ENCODE measurements at regions not wholly inside any gene's neighbourhood (a gene's known extent, or its start where the extent isn't known, plus 50 kb on each side); places are given as distances from the start of the nearest gene placed in this dataset.

DNA sequence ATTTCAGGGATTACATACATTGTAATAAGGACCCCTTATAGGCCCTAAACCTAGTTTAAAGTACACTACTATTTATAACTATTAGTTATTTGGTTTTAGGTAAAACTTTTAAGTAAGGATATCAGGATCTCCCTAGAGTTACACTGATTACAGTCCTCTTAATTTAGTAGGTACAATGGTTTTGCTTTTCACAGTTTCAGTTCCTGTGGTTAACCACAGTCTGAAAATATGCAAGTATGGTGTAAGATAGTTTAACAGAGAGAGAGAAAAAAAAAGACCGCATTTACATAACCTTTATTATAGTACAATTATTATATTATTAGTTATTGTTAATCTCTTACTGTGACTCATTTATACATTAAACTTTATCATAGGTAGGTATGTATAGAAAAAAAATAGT, 725.3 kb upstream of the PTPRD start:
- H3K4me1 ChIP-seq (ENCODE audit: insufficient read depth, low read length) = no peaks in the 10 kb centered on the region
- no peak overlapping the region for H3K4me2 ChIP-seq (ENCODE audit: insufficient read depth, low read length)
- no peaks in the 10 kb centered on the region for H3K36me3 ChIP-seq (ENCODE audit: insufficient read depth, low read length)
- no peak overlapping the region for H3K27ac ChIP-seq (ENCODE audit: low read length)
- H3K27me3 ChIP-seq (ENCODE audit: insufficient read depth, low read length, poor library complexity) = no peaks in the 10 kb centered on the region
- no peak overlapping the region for H3K4me3 ChIP-seq (ENCODE audit: low read depth in 1 of 2, low read length in 2 of 2)
- no peak overlapping the region for H2AFZ ChIP-seq (ENCODE audit: low read depth, low read length)
- ATAC-seq (ENCODE audit: insufficient read depth, low read depth) (0 out of 3 replicates have a peak, but pooled peaks have one; percentile 35), DNase-seq (no peak)
- TF ChIP-seq CTCF (IDR thresholded peaks at IDR 0.05; ENCODE audit: borderline replicate concordance, extremely low read depth, low read length, poor library complexity, severe bottlenecking) (no peak), EZH2 (IDR thresholded peaks at IDR 0.05; ENCODE audit: borderline replicate concordance, low read depth, low read length, severe bottlenecking) (no peak)
- H3K9ac ChIP-seq (ENCODE audit: low read depth, low read length) = no peak overlapping the region
- no peaks in the 10 kb centered on the region for H3K79me2 ChIP-seq (ENCODE audit: insufficient read depth, low read length)
- no peaks in the 10 kb centered on the region for H4K20me1 ChIP-seq (ENCODE audit: insufficient read depth, low read length)
- no peaks in the 10 kb centered on the region for H3K9me3 ChIP-seq (ENCODE audit: insufficient read depth, low read length, severe bottlenecking)

DNA sequence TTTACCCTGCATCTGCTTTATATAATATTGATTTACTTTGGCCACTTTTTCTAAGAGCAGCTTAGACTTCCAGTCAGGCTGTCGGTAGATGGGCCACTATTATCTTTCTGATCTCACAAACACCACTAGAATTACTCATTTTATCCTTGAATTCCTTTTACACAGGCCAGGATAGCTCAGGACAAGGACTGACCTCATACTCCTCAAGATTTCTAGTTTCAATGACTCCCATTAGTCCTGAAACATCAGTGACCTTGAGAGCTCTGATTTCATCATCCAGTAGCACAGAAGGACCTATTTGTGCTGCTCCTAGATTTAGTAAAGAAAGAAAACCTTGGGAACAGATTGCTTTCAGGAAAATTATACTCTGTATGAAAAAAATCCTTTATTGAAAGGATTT, 727.9 kb upstream of the PTPRD start:
- Histone ChIP-seq H3K4me1 (ENCODE audit: insufficient read depth, low read length) (no peaks in the 10 kb centered on the region), H3K36me3 (ENCODE audit: insufficient read depth, low read length) (no peaks in the 10 kb centered on the region), H3K4me3 (ENCODE audit: low read depth in 1 of 2, low read length in 2 of 2) (no peak overlapping the region), H2AFZ (ENCODE audit: low read depth, low read length) (no peak overlapping the region), H3K9ac (ENCODE audit: low read depth, low read length) (no peak overlapping the region), H3K4me2 (ENCODE audit: insufficient read depth, low read length) (no peak overlapping the region), H3K27me3 (ENCODE audit: insufficient read depth, low read length, poor library complexity) (no peaks in the 10 kb centered on the region), H3K9me3 (ENCODE audit: insufficient read depth, low read length, severe bottlenecking) (no peaks in the 10 kb centered on the region), H3K79me2 (ENCODE audit: insufficient read depth, low read length) (no peaks in the 10 kb centered on the region), H4K20me1 (ENCODE audit: insufficient read depth, low read length) (no peaks in the 10 kb centered on the region), H3K27ac (ENCODE audit: low read length) (no peak overlapping the region)
- ATAC-seq (ENCODE audit: insufficient read depth, low read depth) (no peak), DNase-seq (no peak)
- TF ChIP-seq CTCF (IDR thresholded peaks at IDR 0.05; ENCODE audit: borderline replicate concordance, extremely low read depth, low read length, poor library complexity, severe bottlenecking) (no peak), EZH2 (IDR thresholded peaks at IDR 0.05; ENCODE audit: borderline replicate concordance, low read depth, low read length, severe bottlenecking) (no peak)

- no peaks in the 10 kb centered on the region for H3K27me3 ChIP-seq (ENCODE audit: insufficient read depth, low read length, poor library complexity)
- no peak overlapping the region for H3K9ac ChIP-seq (ENCODE audit: low read depth, low read length)
- TF ChIP-seq EZH2 (IDR thresholded peaks at IDR 0.05; ENCODE audit: borderline replicate concordance, low read depth, low read length, severe bottlenecking) (no peak), CTCF (IDR thresholded peaks at IDR 0.05; ENCODE audit: borderline replicate concordance, extremely low read depth, low read length, poor library complexity, severe bottlenecking) (no peak)
- no peaks in the 10 kb centered on the region for H3K4me1 ChIP-seq (ENCODE audit: insufficient read depth, low read length)
- ATAC-seq (ENCODE audit: insufficient read depth, low read depth) (no peak), DNase-seq (no peak)
- H3K9me3 ChIP-seq (ENCODE audit: insufficient read depth, low read length, severe bottlenecking) = peaks cover 3% of the 10 kb centered on the region
- H3K4me3 ChIP-seq (ENCODE audit: low read depth in 1 of 2, low read length in 2 of 2) = no peak overlapping the region
- H3K79me2 ChIP-seq (ENCODE audit: insufficient read depth, low read length) = no peaks in the 10 kb centered on the region
- H2AFZ ChIP-seq (ENCODE audit: low read depth, low read length) = no peak overlapping the region
- no peaks in the 10 kb centered on the region for H4K20me1 ChIP-seq (ENCODE audit: insufficient read depth, low read length)
- H3K27ac ChIP-seq (ENCODE audit: low read length) = no peak overlapping the region
- H3K36me3 ChIP-seq (ENCODE audit: insufficient read depth, low read length) = no peaks in the 10 kb centered on the region
- H3K4me2 ChIP-seq (ENCODE audit: insufficient read depth, low read length) = no peak overlapping the region
Observed at GRCh38 chr9:11347437-11347836, 734.6 kb upstream of the PTPRD start.

DNA sequence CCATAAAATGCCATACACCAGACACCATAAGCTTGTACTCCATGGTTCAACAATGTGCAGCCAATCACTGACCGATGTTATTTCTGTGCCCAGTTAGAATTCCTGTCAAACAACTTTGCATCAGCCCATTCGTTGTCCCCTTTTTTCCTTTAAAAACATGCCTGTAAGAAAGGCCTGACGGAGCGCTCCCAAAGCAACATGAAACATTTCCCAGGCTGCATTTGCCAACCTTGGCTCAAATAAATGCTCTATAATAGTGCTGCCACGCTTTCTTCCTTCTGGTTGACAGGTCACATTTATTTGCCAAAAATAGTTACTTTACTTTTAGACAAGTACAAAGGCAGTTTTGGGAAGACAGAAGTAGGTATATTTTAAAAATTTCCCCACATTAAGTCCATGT, 735.6 kb upstream of the PTPRD start:
- Histone ChIP-seq H3K79me2 (ENCODE audit: insufficient read depth, low read length) (no peaks in the 10 kb centered on the region), H2AFZ (ENCODE audit: low read depth, low read length) (no peak overlapping the region), H3K4me2 (ENCODE audit: insufficient read depth, low read length) (no peak overlapping the region), H3K27ac (ENCODE audit: low read length) (no peak overlapping the region), H3K27me3 (ENCODE audit: insufficient read depth, low read length, poor library complexity) (no peaks in the 10 kb centered on the region), H3K4me3 (ENCODE audit: low read depth in 1 of 2, low read length in 2 of 2) (no peak overlapping the region), H4K20me1 (ENCODE audit: insufficient read depth, low read length) (no peaks in the 10 kb centered on the region), H3K4me1 (ENCODE audit: insufficient read depth, low read length) (no peaks in the 10 kb centered on the region), H3K9ac (ENCODE audit: low read depth, low read length) (no peak overlapping the region), H3K36me3 (ENCODE audit: insufficient read depth, low read length) (no peaks in the 10 kb centered on the region), H3K9me3 (ENCODE audit: insufficient read depth, low read length, severe bottlenecking) (peaks cover 3% of the 10 kb centered on the region)
- DNase-seq (no peak), ATAC-seq (ENCODE audit: insufficient read depth, low read depth) (no peak)
- TF ChIP-seq EZH2 (IDR thresholded peaks at IDR 0.05; ENCODE audit: borderline replicate concordance, low read depth, low read length, severe bottlenecking) (no peak), CTCF (IDR thresholded peaks at IDR 0.05; ENCODE audit: borderline replicate concordance, extremely low read depth, low read length, poor library complexity, severe bottlenecking) (no peak)
